Nephron (organoid): ENCODE measurements at regions not wholly inside any gene's neighbourhood (a gene's known extent, or its start where the extent isn't known, plus 50 kb on each side); places are given as distances from the start of the nearest gene placed in this dataset.
A peak's percentile ranks its signal among the peaks of the same experiment; 100 is the strongest.

Experiments used
- H3K27ac Mint-ChIP-seq, 3 experiments: 2 replicates each; pipeline ENCODE4 v1.8.0; 2020; ENCODE audit warnings: mixed read lengths in 3 of 3, mild to moderate bottlenecking in 2 of 3, moderate library complexity in 1 of 3
- H3K27me3 Mint-ChIP-seq: 2 replicates; pipeline ENCODE4 v1.8.0; 2021; ENCODE audit warnings: low read depth, mild to moderate bottlenecking, moderate library complexity, mixed read lengths
- H3K36me3 Mint-ChIP-seq: 2 replicates; pipeline ENCODE4 v1.8.0; 2020; ENCODE audit warnings: low read depth, mixed read lengths
- H3K4me1 Mint-ChIP-seq: 2 replicates; pipeline ENCODE4 v1.8.0; 2020; ENCODE audit warnings: mixed read lengths
- H3K4me3 Mint-ChIP-seq, 3 experiments: 2 replicates each; pipeline ENCODE4 v1.8.0; 2020; ENCODE audit warnings: mild to moderate bottlenecking in 3 of 3, mixed read lengths in 3 of 3, moderate library complexity in 2 of 3
- H3K9me3 Mint-ChIP-seq: 2 replicates; pipeline ENCODE4 v1.8.0; 2020; ENCODE audit warnings: mixed read lengths
- CTCF ChIP-seq, 3 experiments: fragments of 200-600 bp; sonication (generic); IDR thresholded peaks; one replicate each; pipeline ENCODE4 v1.5.0; 2021; ENCODE audit warnings: antibody characterized with exemption in 3 of 3; ENCODE audit not compliant: unreplicated experiment in 3 of 3

- peaks cover 3% of the 10 kb centered on the region for H3K36me3 Mint-ChIP-seq
- H3K27me3 Mint-ChIP-seq, result no peaks in the 10 kb centered on the region
- no peak for TF ChIP-seq CTCF (IDR thresholded peaks at IDR 0.05; ENCODE audit: unreplicated experiment in 3 of 3)
- H3K4me1 Mint-ChIP-seq, result peaks cover 21% of the 10 kb centered on the region
- peak overlapping the region; percentile 6 to 74 (median 52) for H3K27ac Mint-ChIP-seq
- H3K9me3 Mint-ChIP-seq, result peaks cover 6% of the 10 kb centered on the region
- no peak overlapping the region for H3K4me3 Mint-ChIP-seq
Observed at GRCh38 chr10:21396889-21397288, 128.6 kb downstream of the SKIDA1 start.

- no peaks in the 10 kb centered on the region for H3K27me3 Mint-ChIP-seq
- peaks cover 6% of the 10 kb centered on the region for H3K9me3 Mint-ChIP-seq
- no peak overlapping the region for H3K27ac Mint-ChIP-seq
- no peak overlapping the region for H3K4me3 Mint-ChIP-seq
- peaks cover 10% of the 10 kb centered on the region for H3K4me1 Mint-ChIP-seq
- H3K36me3 Mint-ChIP-seq, result peaks cover 3% of the 10 kb centered on the region
- TF ChIP-seq CTCF (IDR thresholded peaks at IDR 0.05; ENCODE audit: unreplicated experiment in 3 of 3), result no peak
Observed at GRCh38 chr10:21393931-21394330, 131.6 kb downstream of the SKIDA1 start.

- H3K27ac Mint-ChIP-seq, result peak overlapping the region in 1 of 3 experiments; percentile 12
- no peaks in the 10 kb centered on the region for H3K9me3 Mint-ChIP-seq
- H3K4me1 Mint-ChIP-seq, result peaks cover 6% of the 10 kb centered on the region
- no peak for TF ChIP-seq CTCF (IDR thresholded peaks at IDR 0.05; ENCODE audit: unreplicated experiment in 3 of 3)
- H3K27me3 Mint-ChIP-seq, result no peaks in the 10 kb centered on the region
- no peak overlapping the region for H3K4me3 Mint-ChIP-seq
- no peaks in the 10 kb centered on the region for H3K36me3 Mint-ChIP-seq
Observed at GRCh38 chr10:21388589-21388988, 136.9 kb downstream of the SKIDA1 start.

GRCh38 chr10:21387868-21388267 lies 137.6 kb downstream of the SKIDA1 start:
- Mint-ChIP-seq H3K36me3 (no peaks in the 10 kb centered on the region), H3K9me3 (no peaks in the 10 kb centered on the region), H3K4me1 (peaks cover 6% of the 10 kb centered on the region), H3K27me3 (no peaks in the 10 kb centered on the region), H3K4me3 (no peak overlapping the region), H3K27ac (peak overlapping the region in 1 of 3 experiments; percentile 1)
- TF ChIP-seq CTCF (IDR thresholded peaks at IDR 0.05; ENCODE audit: unreplicated experiment in 3 of 3), result no peak

GRCh38 chr10:21385996-21386585 lies 139.4 kb downstream of the SKIDA1 start:
- Mint-ChIP-seq H3K27ac (peak overlapping the region in 2 of 3 experiments; percentile 49 to 83), H3K9me3 (no peaks in the 10 kb centered on the region), H3K4me3 (no peak overlapping the region), H3K36me3 (no peaks in the 10 kb centered on the region), H3K4me1 (peaks cover 6% of the 10 kb centered on the region), H3K27me3 (no peaks in the 10 kb centered on the region)
- TF ChIP-seq CTCF (IDR thresholded peaks at IDR 0.05; ENCODE audit: unreplicated experiment in 3 of 3), result no peak

GRCh38 chr10:21385536-21385935 lies 139.9 kb downstream of the SKIDA1 start:
- H3K4me1 Mint-ChIP-seq, result peaks cover 10% of the 10 kb centered on the region
- peak overlapping the region in 2 of 3 experiments; percentile 49 to 83 for H3K27ac Mint-ChIP-seq
- no peaks in the 10 kb centered on the region for H3K9me3 Mint-ChIP-seq
- H3K27me3 Mint-ChIP-seq, result no peaks in the 10 kb centered on the region
- no peak for TF ChIP-seq CTCF (IDR thresholded peaks at IDR 0.05; ENCODE audit: unreplicated experiment in 3 of 3)
- H3K36me3 Mint-ChIP-seq, result no peaks in the 10 kb centered on the region
- H3K4me3 Mint-ChIP-seq, result no peak overlapping the region
